PFSK-1 (cell line): ENCODE measurements at regions not wholly inside any gene's neighbourhood (a gene's known extent, or its start where the extent isn't known, plus 50 kb on each side); places are given as distances from the start of the nearest gene placed in this dataset.

Source experiments
- POLR2AphosphoS5 ChIP-seq: IDR thresholded peaks from 2 replicates; pipeline ENCODE4 v1.6.1; 2012; ENCODE audit warnings: low read depth, mild to moderate bottlenecking, control low read depth, low read length, moderate library complexity
- SIN3A ChIP-seq: IDR thresholded peaks from 2 replicates; pipeline ENCODE4 v1.6.1; 2012; ENCODE audit warnings: mild to moderate bottlenecking, low read length, moderate library complexity, borderline replicate concordance; ENCODE audit not compliant: insufficient read depth
- TF ChIP-seq, protein P1 (sequence below), 2 experiments: IDR thresholded peaks; 2 replicates each; pipeline versions ENCODE4 v1.6.1 to v1.8.0; 2011 to 2012; ENCODE audit warnings: low read depth in 2 of 2, low read length in 2 of 2, control low read depth in 1 of 2, inconsistent platforms in 1 of 2, mild to moderate bottlenecking in 1 of 2, moderate library complexity in 1 of 2; ENCODE audit not compliant: insufficient read depth in 1 of 2

DNA sequence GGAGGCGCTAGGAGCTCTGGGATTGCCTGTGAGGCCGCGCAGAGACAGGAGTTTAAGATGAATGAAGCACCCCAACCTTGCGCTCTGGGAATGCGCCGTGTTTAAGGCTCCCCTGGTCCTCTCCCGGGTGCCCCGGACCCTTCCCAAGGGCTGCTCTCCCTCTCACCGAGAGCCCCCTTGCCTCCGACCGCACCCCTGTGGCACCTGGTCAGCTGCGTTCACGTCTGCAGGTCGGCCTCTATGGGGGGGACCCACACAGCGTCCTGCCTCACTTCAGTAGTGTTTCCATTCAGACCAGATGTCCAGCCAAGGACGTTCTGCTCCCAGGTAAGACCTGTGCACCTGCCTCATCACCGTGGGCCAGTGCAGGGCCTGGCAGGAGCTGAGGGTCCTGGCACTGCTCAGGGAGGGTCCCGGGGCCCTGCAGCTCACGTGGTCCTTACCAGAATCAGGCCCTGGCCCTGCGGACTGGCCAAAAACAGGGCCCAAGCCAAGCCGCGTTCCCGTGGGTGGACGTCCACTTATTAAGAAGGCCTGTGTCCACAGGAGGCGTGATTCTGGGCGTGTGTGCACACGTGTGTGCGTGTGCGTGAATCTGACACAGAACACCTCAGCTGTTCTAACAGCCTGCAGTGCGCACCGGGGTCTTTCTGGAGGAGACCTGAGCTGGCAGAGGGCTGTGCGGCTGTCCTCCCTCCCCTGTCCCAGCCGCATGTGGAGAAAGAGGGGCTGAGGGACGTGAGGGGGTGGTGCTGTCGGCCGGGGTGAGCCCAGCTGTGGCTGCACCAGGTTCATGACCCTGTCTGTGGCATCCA lies 79.9 kb upstream of the BHLHE23 start:
- TF ChIP-seq POLR2AphosphoS5 (no peak), SIN3A (no peak)
- TF ChIP-seq, protein P1, sequence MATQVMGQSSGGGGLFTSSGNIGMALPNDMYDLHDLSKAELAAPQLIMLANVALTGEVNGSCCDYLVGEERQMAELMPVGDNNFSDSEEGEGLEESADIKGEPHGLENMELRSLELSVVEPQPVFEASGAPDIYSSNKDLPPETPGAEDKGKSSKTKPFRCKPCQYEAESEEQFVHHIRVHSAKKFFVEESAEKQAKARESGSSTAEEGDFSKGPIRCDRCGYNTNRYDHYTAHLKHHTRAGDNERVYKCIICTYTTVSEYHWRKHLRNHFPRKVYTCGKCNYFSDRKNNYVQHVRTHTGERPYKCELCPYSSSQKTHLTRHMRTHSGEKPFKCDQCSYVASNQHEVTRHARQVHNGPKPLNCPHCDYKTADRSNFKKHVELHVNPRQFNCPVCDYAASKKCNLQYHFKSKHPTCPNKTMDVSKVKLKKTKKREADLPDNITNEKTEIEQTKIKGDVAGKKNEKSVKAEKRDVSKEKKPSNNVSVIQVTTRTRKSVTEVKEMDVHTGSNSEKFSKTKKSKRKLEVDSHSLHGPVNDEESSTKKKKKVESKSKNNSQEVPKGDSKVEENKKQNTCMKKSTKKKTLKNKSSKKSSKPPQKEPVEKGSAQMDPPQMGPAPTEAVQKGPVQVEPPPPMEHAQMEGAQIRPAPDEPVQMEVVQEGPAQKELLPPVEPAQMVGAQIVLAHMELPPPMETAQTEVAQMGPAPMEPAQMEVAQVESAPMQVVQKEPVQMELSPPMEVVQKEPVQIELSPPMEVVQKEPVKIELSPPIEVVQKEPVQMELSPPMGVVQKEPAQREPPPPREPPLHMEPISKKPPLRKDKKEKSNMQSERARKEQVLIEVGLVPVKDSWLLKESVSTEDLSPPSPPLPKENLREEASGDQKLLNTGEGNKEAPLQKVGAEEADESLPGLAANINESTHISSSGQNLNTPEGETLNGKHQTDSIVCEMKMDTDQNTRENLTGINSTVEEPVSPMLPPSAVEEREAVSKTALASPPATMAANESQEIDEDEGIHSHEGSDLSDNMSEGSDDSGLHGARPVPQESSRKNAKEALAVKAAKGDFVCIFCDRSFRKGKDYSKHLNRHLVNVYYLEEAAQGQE (IDR thresholded peaks at IDR 0.05; ENCODE audit: insufficient read depth in 1 of 2, low read depth in 2 of 2, low read length in 2 of 2), result no peak
